Chondrocyte (in vitro differentiated cells): ENCODE measurements at regions not wholly inside any gene's neighbourhood (a gene's known extent, or its start where the extent isn't known, plus 50 kb on each side); places are given as distances from the start of the nearest gene placed in this dataset.

ENCODE experiments used
- DNase-seq: peaks from one replicate; pipeline ENCODE4 v3.0.0; 2021; ENCODE audit warnings: mixed read lengths, low spot score
- H3K27ac Mint-ChIP-seq: one replicate; pipeline ENCODE4 v1.8.0; 2021; ENCODE audit warnings: mild to moderate bottlenecking, moderate library complexity, mixed read lengths; ENCODE audit not compliant: unreplicated experiment
- H3K27me3 Mint-ChIP-seq: 2 replicates; pipeline ENCODE4 v1.8.0; 2021; ENCODE audit warnings: low read depth, mixed read lengths
- H3K36me3 Mint-ChIP-seq: 2 replicates; pipeline ENCODE4 v1.8.0; 2021; ENCODE audit warnings: low read depth, mixed read lengths
- H3K4me1 Mint-ChIP-seq: 2 replicates; pipeline ENCODE4 v1.8.0; 2021; ENCODE audit warnings: low read depth, mild to moderate bottlenecking, mixed read lengths
- H3K4me3 Mint-ChIP-seq: one replicate; pipeline ENCODE4 v1.8.0; 2021; ENCODE audit warnings: mild to moderate bottlenecking, moderate library complexity, mixed read lengths; ENCODE audit not compliant: unreplicated experiment
- H3K9me3 Mint-ChIP-seq: 2 replicates; pipeline ENCODE4 v1.8.0; 2021; ENCODE audit warnings: low read depth, mixed read lengths
- TF ChIP-seq, protein P1 (sequence below): fragments of 200-600 bp; sonication (generic); IDR thresholded peaks from 2 replicates; pipeline ENCODE4 v1.5.0; 2021; ENCODE audit warnings: antibody characterized with exemption, mild to moderate bottlenecking, moderate library complexity

DNA sequence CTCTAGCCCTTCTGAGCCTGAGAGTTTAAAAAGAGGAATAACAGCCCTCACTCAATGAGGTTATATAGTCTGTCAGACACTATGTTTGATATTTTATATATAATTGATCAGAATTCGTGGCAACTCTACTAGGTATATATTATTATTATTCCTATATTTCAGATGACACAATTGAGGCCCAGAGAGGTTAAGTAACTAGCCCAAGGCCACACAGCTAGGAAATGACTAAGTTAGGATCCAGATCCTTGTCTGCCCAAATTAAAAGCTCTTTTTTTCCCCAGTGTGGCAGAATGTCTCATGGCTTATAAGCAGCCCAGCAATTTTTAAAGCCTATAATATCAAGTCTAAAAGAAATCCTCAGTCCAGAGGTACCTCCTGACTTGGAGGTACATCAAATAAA, 1119.9 kb upstream of the AUTS2 start:
- Mint-ChIP-seq H3K4me1 (no peaks in the 10 kb centered on the region), H3K27ac (peak overlapping the region; percentile 20), H3K9me3 (no peaks in the 10 kb centered on the region), H3K36me3 (no peaks in the 10 kb centered on the region), H3K27me3 (peaks cover 16% of the 10 kb centered on the region), H3K4me3 (no peak overlapping the region)
- TF ChIP-seq, protein P1, sequence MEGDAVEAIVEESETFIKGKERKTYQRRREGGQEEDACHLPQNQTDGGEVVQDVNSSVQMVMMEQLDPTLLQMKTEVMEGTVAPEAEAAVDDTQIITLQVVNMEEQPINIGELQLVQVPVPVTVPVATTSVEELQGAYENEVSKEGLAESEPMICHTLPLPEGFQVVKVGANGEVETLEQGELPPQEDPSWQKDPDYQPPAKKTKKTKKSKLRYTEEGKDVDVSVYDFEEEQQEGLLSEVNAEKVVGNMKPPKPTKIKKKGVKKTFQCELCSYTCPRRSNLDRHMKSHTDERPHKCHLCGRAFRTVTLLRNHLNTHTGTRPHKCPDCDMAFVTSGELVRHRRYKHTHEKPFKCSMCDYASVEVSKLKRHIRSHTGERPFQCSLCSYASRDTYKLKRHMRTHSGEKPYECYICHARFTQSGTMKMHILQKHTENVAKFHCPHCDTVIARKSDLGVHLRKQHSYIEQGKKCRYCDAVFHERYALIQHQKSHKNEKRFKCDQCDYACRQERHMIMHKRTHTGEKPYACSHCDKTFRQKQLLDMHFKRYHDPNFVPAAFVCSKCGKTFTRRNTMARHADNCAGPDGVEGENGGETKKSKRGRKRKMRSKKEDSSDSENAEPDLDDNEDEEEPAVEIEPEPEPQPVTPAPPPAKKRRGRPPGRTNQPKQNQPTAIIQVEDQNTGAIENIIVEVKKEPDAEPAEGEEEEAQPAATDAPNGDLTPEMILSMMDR: no peak
- DNase-seq: no peak

DNA sequence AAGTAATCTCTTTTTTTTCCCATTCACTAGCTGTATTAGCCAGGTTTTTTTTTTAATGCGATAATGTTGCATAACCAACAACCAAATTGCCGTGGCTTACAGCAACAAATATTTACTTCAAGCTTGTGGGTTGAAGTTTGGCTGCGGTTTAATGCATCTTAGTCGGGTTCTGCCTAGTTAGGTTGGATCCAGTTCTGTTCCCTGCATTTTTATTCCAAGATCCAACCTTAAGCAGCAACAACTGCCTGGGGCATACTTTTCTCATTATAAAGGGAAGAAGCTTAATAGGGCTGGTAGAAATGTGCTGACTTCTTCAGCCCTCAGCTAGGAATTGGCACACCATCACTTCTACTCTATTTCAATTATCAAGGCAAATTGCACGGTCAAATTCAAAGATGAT, 1115.5 kb upstream of the AUTS2 start:
- H3K4me1 Mint-ChIP-seq: no peaks in the 10 kb centered on the region

DNA sequence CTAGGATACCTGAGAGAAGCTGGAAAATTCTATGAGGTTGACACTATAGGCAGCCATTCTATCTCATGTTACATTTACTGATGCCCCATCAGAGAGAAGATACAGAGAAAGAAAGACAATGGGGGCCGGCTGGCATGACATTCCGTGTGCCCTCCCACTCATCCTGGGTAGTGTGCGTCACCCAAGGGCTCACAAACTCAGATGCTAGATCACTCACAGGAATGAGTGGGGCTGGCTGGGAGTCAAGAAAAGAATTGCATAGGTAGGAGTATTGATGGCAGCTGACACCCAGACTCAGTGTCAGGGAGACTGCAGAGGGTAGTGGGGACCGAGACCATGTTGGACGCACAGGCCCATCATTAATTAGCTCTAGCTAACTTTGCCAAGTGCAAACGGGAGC, 1113.5 kb upstream of the AUTS2 start:
- peaks cover 4% of the 10 kb centered on the region for H3K9me3 Mint-ChIP-seq
- no peak for DNase-seq
- H3K27me3 Mint-ChIP-seq: peaks cover 5% of the 10 kb centered on the region
- no peaks in the 10 kb centered on the region for H3K36me3 Mint-ChIP-seq
- no peak overlapping the region for H3K27ac Mint-ChIP-seq
- no peak overlapping the region for H3K4me3 Mint-ChIP-seq
- H3K4me1 Mint-ChIP-seq: no peaks in the 10 kb centered on the region
- TF ChIP-seq, protein P1: no peak

More for the DNA sequence above, 1115.5 kb upstream of the AUTS2 start:
- H3K9me3 Mint-ChIP-seq: no peaks in the 10 kb centered on the region
- no peaks in the 10 kb centered on the region for H3K36me3 Mint-ChIP-seq
- H3K27ac Mint-ChIP-seq: no peak overlapping the region
- TF ChIP-seq, protein P1: no peak
- H3K27me3 Mint-ChIP-seq: peaks cover 6% of the 10 kb centered on the region
- no peak overlapping the region for H3K4me3 Mint-ChIP-seq
- DNase-seq: no peak

DNA sequence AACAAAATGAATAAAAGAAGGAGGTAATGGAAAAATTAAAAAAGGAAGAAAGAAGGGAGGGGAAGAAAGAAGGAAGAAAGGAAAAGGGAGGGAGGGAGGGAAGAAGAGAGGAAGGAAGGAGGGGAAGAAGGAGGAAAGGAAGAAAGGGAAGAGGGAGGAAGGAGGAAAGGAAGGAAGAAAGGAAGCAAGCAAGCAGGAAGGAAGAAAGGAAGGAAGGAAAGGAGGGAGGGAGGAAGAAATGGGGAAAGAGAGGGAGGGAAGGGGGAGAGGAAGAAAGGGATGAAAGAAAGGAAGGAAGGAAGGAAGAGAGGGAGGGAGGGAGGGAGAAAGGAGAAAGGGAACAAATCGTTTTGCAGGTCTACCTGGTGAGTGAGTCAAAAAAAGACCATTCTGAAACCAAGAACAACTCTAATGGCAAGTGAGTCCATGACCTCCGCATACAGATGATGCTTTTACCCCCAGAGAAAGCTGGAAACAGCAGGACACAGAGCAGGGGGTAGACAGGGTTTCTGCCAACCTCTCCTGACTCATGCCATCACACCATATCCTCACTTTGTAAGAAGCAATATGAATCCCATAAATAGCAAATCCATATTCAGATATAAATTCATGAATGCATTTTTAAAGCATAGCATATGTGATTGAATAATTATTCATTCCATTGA, 1112.9 kb upstream of the AUTS2 start:
- DNase-seq: no peak

DNA sequence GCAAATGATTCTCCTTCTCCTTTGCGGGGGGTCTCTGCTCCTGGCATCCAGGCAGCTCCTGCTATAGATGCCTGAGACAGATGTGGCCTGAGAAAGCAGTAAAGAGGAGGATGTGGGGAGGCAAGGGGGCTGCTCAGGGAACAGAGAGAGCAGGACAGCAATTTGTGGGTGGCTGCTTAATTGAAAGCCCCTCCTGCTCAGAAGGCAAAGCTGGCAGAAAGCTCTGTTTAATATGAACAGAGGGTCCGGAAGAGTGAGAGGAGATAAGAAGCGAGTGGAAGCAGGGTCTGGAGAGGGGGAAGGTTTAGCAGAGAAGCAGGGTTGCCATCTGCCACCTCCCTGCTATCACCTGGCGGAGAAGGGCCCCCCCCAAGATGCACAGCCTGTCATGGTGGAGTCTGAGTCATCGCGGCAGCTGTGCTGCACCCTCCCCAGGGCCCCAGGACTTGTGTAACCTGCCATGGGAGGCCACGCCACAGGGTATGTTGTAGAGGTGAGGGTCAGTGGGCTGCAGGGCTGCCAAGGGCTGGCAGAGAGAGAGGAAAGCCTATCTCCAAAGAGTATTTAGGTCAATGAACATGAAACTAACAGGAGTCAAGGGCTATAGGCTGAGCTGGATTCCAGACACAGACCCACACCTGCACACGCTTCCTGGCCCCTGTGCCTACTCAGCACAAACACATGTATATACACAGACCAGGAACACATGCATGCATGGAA, 1109.8 kb upstream of the AUTS2 start:
- Mint-ChIP-seq H3K4me3 (no peak overlapping the region), H3K27me3 (peaks cover 2% of the 10 kb centered on the region), H3K9me3 (peaks cover 5% of the 10 kb centered on the region), H3K36me3 (peaks cover under 1% of the 10 kb centered on the region), H3K4me1 (no peaks in the 10 kb centered on the region), H3K27ac (no peak overlapping the region)
- no peak for DNase-seq
- TF ChIP-seq, protein P1: no peak

More for the DNA sequence above, 1112.9 kb upstream of the AUTS2 start:
- Mint-ChIP-seq H3K36me3 (no peaks in the 10 kb centered on the region), H3K27me3 (peaks cover 5% of the 10 kb centered on the region), H3K9me3 (peaks cover 4% of the 10 kb centered on the region), H3K27ac (no peak overlapping the region), H3K4me3 (no peak overlapping the region), H3K4me1 (no peaks in the 10 kb centered on the region)
- TF ChIP-seq, protein P1: no peak
